ENCODE measurements at regions not wholly inside any gene's neighbourhood (a gene's known extent, or its start where the extent isn't known, plus 50 kb on each side); places are given as distances from the start of the nearest gene placed in this dataset.

DNA sequence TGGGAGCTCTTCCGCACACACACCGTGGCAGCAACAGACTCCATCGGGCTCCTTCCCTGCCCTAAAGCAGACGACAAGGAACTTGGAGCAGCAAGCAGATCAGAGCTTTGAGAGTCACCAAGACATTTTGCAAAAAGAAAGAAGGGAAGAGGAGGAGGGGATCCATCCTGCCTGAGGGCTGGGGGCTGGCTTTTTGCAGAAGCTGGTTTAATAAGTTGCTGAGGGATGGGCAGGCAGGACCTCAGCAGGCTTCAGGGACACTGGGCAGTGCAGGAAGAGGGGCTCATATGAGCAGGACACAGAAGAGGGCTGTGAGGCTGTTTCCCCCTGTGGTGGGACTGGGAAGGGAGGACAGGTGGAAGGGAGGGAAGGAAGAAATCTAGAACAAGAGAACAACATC lies 133.4 kb upstream of the GSC start:
- no peak overlapping the region for H3K4me3 ChIP-seq (ENCODE audit: low read depth, low read length)
- TF ChIP-seq, protein P1, sequence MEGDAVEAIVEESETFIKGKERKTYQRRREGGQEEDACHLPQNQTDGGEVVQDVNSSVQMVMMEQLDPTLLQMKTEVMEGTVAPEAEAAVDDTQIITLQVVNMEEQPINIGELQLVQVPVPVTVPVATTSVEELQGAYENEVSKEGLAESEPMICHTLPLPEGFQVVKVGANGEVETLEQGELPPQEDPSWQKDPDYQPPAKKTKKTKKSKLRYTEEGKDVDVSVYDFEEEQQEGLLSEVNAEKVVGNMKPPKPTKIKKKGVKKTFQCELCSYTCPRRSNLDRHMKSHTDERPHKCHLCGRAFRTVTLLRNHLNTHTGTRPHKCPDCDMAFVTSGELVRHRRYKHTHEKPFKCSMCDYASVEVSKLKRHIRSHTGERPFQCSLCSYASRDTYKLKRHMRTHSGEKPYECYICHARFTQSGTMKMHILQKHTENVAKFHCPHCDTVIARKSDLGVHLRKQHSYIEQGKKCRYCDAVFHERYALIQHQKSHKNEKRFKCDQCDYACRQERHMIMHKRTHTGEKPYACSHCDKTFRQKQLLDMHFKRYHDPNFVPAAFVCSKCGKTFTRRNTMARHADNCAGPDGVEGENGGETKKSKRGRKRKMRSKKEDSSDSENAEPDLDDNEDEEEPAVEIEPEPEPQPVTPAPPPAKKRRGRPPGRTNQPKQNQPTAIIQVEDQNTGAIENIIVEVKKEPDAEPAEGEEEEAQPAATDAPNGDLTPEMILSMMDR (IDR thresholded peaks at IDR 0.05; ENCODE audit: control insufficient read depth, extremely low read depth, insufficient read depth), result no peak
- DNase-seq (ENCODE audit: low read depth), result no peak

DNA sequence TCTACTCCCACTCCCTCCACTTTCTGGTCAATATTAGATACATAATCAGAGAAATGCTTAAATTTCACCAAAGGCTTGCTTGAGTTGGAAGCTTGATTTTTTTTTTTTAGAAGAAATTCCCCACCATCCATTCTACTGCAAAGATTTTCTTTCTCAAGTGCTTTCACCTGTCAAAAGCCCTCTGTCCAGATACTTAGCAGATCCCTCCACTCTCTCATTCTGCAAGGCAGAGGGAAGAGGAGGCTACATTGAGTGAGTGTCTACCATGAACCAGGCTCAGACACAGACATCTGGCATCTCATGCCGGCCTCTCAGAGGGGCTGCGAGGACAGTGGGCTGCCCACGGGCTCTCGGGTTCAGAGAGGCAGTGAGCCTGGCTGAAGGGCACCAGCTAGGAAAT lies 127.6 kb upstream of the GSC start:
- no peak overlapping the region for H3K4me3 ChIP-seq (ENCODE audit: low read depth, low read length)
- TF ChIP-seq, protein P1 (IDR thresholded peaks at IDR 0.05; ENCODE audit: control insufficient read depth, extremely low read depth, insufficient read depth), result no peak
- DNase-seq (ENCODE audit: low read depth), result no peak

DNA sequence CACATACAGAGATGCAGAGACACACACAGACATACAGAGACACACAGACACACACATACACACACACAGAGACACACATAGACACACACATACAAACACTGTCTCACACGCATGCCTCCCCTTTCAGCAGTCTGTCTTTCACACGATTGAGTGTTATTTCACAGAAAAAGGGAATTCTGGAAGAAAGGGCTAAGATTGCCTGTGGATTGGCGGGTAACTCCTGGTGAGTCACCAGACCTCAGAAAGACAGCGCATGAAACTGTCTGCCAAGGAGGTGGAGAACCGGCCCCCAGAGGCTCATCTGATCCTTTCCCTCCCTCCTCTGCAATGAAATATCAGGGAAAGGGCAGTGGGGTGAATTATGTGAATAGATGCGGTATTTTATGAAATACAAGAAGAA lies 127.2 kb upstream of the GSC start:
- DNase-seq (ENCODE audit: low read depth), result no peak
- TF ChIP-seq, protein P1 (IDR thresholded peaks at IDR 0.05; ENCODE audit: control insufficient read depth, extremely low read depth, insufficient read depth), result no peak
- no peak overlapping the region for H3K4me3 ChIP-seq (ENCODE audit: low read depth, low read length)

DNA sequence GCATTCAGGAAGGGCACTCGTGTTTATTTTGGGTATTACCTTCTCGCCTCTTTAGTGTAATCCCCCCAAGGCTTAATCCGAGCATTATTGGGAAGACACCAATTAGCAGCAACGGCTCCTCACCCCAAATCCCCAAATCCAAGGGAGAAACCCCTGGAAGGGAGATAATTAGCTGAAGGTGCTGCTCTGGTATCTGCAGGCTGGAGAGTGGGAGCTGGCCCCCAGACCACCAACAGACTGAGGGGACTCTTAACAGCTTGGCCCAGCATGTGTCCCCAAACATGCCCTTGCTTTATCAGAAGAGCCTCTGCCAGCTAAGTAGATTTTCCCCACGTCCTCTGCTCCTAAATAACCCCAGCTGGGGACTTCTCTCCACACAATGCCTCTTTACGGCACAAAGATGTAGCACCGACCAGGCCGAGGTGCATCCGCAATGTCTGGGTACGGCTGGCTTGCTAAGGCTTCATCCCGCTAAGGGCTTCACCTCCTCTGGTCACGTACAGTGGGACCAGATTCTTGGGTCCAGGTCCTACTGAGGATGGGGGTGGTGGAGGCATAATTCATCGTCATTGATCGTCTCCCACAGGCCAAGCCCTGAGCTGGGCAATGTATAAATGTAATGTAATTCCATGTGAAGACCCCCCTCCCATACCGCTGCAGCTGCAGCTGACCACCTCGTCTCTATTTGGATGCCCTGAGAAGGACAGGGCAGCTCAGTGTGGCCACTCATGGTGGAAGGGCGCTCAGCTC lies 123.7 kb upstream of the GSC start:
- no peak overlapping the region for H3K4me3 ChIP-seq (ENCODE audit: low read depth, low read length)
- no peak for DNase-seq (ENCODE audit: low read depth)
- TF ChIP-seq, protein P1 (IDR thresholded peaks at IDR 0.05; ENCODE audit: control insufficient read depth, extremely low read depth, insufficient read depth), result no peak

DNA sequence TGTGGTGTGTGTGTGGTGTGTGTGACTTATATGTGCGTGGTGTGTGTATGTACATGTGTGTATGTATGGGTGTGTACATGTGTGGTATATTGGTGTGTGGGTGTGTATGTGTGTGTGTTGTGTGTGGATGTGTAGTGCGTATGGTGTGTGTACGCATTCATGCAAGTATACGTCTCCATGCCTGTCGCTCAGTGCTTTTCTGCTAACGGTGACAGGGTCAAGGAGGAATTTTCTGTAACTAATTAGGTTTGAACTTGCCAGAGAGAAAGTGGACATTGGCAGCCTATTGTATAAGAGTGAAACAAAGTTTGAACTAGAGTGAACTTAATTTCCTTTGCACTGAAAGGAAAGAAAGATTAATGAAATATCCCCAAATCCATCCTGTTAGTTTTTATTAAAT lies 120.9 kb upstream of the GSC start:
- no peak overlapping the region for H3K4me3 ChIP-seq (ENCODE audit: low read depth, low read length)
- no peak for DNase-seq (ENCODE audit: low read depth)
- TF ChIP-seq, protein P1 (IDR thresholded peaks at IDR 0.05; ENCODE audit: control insufficient read depth, extremely low read depth, insufficient read depth), result no peak

DNA sequence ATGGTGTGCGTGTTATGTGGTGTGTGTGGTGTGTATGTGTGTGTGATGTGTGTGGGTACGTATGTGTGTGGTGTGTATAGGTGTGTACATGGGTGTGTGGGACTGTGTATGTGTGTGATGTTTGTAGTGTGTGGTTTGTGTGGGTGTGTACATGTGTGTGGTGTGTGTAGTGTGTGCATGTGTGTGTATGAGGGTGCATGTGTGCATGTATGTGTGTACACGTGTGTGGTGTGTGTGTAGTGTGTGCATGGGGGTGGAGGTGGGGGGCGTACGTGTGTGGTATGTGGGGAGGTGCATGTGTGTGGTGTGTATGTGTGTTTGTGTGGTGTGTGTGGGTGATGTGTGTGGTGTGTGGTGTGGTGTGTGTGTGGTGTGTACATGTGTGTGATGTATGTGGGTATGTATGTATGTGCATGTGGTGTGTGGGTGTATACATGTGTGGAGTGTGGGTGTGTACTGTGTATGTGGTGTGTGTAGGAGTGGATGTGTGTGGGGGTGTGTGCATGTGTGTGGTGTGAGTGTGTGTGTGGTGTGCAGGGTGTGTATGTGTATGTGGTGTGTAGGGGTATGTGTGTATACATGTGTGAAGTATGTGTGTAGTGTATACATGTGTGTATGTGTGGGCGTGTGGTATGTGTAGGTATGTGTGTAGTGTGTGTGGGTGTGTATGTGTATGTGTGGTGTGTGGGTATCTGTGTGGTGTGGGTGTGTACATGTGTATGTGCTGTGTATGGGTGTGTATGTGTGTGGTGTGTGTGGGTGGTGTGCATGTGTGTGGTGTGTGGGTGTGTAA lies 119.8 kb upstream of the GSC start:
- TF ChIP-seq, protein P1 (IDR thresholded peaks at IDR 0.05; ENCODE audit: control insufficient read depth, extremely low read depth, insufficient read depth), result no peak
- DNase-seq (ENCODE audit: low read depth), result no peak
- H3K4me3 ChIP-seq (ENCODE audit: low read depth, low read length), result no peak overlapping the region

Data from LNCaP clone FGC (cell line).